ENCODE measurements at regions not wholly inside any gene's neighbourhood (a gene's known extent, or its start where the extent isn't known, plus 50 kb on each side); places are given as distances from the start of the nearest gene placed in this dataset.

DNA sequence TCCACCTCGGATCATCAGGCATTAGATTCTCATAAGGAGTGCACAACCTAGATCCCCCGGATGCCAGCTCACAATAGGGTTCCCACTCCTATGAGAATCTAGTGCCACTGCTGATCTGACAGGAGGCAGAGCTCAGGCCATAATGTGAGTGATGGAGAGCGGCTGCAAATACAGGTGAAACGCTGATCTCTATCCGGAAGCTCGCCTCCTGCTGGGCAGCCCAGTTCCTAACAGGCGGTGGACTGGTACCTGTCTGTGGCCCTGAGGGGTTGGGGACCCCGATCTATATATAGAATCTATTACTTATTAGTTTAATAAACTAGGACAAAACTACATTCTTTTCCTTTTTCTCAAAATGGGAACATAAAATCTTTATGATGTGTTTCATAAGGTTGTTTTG is 741.9 kb downstream of the RFPL4B start:
- DNase-seq (ENCODE audit: low read depth in 2 of 2), result no peak

DNA sequence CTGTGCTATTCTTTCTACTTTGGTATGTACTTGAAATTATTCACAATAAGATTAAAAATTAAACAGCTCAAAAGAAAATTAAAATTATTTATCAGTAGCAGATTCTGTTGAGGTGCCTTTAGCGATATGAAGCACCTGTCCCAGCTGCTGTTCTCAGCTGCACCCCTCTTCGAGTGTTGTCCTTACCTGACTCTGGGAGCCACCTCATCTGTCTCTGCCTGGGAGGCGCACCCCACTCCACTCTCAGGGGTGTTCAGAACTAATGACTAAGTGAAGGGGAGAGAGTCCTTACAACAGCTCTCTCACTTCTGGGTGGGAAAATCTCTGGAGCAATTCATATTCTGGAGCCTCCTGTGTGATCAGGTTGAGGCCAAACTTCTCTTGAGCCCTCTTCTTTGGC is 745.7 kb downstream of the RFPL4B start:
- no peak for DNase-seq (ENCODE audit: low read depth in 2 of 2)

DNA sequence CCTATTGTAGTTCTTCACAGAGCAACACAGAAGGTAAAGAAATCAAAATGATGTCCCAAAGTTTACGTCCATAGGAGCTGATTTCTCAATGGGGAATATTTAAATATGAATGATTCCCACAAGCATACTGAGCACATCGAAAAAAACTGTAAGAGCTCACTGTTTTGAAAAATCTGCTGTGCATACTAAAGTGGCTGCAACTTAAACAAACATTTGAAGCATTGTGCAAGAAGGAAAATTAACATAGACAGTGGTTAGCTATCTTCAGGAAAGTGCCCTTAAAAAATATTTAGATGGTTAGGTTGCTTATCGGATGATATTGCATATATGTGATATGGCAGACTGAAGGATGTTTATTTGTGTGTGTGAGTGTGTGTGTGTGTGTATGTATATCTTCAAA is 747.6 kb downstream of the RFPL4B start:
- DNase-seq (ENCODE audit: low read depth in 2 of 2), result no peak

DNA sequence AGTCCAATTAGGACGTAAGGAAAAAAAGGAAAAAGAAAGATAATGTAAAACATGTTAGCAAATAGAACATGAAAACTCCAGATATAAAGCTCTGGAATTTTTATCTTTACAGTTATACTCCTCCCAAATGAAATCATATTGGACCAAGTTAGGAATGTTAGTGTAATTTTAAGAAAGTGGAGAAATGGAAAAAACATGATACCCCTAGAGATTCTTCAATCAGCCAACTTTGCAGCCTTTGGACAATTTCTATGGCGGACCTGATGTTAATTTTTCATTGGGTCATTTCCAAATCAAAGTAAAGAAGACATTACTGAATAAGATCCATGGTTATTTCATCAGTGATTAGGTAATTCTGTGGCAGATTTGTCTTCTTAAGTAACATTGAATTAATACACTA is 748.7 kb downstream of the RFPL4B start:
- DNase-seq (ENCODE audit: low read depth in 2 of 2), result no peak

DNA sequence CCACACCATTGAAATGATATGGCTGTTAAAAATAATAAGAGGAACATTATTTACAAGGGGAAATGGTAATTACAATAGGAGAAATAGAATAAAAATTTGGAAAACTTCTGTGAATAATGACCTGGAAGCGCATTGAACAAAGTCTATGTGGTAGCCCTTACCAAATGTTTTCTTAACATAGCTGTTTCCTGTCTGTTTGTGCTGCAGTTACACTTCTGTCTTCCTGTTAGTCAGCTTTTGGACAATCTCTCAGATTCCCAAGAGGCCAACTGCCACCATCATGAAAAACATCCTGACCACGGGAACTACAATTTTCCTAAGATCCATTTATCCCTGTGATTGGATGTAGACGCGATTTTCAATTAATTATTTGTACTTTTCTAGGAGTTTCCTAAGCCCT is 754.4 kb upstream of the MARCKS start:
- DNase-seq (ENCODE audit: low read depth in 2 of 2), result no peak

DNA sequence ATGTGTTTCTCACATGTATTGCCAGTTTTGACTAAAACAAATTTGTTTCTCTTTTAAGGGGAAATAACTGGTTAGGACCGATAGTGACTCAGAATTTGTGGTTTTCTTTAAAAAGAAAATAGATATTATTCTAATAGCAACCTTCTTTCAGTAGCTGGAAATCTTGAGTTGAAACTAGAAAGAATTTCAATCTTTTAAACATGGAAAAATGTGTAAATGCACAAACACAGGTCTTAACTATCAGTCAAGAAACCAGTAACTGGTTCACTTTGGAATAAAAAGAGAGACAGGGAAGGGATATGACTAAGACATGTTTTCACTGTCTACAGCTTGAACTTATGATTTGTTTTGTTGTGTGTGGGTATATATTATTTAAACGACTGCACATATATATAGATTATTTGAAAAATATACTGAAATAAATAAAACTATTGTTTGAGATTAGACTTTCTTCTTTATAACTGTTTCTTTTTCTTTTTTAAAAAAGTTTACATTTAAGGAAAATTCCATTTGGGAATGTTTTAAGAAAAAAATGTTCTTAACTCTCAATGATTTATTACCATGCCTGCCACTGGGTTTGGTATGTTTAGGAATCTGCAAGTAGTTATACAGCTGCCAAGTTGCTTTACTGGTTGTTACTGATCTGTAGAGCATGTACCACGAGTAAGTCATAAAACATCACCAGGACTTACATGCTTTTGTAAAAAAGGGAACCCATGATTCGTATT is 753.3 kb upstream of the MARCKS start:
- no peak for DNase-seq (ENCODE audit: low read depth in 2 of 2)

DNA sequence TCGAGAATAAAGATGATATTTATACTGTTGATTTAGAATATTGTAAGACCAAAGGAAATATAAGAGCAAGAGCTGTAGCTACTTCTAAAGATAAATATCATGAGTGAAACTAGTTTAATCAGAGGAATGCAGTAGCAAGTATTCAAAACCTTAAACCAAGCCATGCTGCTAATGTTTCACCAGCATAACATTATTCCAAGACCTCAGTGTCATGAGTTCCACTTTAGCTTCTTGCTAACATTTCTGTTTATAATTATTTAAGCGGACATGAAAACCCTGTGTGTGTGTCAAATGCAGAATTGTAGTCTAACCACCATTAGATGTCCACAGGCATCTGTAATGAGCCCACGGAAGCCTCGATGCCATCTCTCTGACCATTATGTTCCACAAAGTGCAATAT is 752.6 kb upstream of the MARCKS start:
- no peak for DNase-seq (ENCODE audit: low read depth in 2 of 2)

DNA sequence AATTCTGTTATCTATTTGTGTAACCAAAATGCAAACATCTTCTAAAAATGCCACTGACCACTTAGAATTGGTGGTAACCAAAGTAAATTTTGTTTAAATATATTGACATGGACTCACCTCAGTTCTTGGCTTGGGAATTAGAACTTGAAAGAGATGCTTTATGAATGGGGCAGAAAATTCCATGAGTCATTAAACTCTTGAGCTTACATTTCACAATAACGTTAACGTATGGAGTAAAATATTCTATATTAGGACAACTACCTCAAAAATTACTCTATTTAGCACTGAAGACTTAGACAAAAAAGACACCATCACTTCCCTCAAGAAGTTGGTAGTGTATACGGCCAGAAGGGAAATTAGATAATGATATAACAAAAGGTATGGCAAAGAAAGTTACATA is 752.2 kb upstream of the MARCKS start:
- DNase-seq (ENCODE audit: low read depth in 2 of 2), result no peak

DNA sequence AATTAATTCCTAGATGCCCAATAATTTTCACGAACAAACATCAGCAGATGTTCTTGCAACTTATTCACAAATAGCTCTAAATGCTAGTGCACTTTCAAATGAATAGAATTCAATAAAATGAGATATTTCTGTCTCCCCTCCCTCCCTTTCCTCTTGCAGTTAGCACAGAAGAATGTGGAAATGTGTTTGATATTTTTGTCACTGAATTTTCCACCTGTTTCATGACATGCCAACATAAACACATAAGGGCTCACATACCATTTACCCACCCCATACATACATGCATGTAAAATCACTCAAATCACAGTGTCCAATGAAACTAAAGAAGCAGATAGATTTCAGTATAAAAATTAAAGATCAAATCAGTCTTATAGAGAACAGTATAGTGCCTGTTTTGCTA is 746.9 kb upstream of the MARCKS start:
- no peak for DNase-seq (ENCODE audit: low read depth in 2 of 2)

DNA sequence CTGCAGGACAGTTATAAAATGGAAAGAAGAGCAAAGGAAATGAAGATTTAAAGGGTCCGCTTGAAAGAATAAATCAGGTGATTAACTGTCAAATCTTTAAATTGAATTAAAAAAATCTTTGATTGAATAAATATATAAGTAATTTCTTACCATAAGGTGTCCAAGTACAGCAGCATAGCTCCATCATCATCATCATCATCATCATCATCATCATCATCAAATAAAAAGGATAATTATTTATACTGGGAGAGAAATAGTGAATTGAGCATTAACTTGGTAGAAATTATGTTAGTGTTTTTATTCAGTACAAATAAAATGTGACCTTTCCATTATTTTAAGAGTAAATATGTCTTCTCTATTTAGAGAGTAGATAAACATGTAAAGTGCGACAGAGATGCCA is 745.6 kb upstream of the MARCKS start:
- no peak for DNase-seq (ENCODE audit: low read depth in 2 of 2)

DNA sequence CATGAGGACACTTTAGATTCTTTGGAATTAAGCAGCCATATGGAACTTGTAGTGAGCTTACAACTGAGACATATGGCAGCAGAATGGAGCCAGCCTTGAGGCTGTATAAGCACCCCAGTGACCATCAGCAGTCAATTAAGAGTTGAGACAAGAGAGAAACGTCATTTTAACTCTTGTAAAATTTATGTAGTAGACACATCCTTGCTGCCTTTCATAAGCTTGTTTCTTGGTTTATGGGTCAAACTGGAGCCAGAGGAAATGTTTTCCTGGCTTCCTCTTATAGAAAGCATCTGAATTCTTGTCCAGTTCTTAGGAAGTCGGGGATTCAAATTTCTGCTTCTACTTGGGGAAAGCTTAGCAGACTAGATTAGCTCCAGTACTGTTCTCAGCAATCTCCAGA is 745.1 kb upstream of the MARCKS start:
- DNase-seq (ENCODE audit: low read depth in 2 of 2), result no peak

DNA sequence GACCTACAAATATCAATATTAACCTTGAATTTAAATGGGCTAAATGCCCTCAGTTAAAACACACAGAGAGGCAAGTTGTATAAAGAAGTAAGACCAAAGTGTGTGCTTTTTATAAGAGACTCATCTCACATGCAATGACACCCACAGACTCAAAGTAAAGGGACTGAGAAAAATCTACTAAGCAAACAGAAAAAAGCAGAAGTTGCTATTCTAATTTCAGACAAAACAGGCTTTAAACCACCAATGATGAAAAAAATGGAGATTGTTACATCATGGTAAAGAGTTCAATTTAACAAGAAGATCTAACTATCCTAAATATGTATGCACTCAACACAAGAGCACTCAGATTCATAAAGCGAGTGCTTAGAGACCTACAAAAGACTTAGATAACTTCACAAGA is 741.9 kb upstream of the MARCKS start:
- DNase-seq (ENCODE audit: low read depth in 2 of 2), result no peak

DNA sequence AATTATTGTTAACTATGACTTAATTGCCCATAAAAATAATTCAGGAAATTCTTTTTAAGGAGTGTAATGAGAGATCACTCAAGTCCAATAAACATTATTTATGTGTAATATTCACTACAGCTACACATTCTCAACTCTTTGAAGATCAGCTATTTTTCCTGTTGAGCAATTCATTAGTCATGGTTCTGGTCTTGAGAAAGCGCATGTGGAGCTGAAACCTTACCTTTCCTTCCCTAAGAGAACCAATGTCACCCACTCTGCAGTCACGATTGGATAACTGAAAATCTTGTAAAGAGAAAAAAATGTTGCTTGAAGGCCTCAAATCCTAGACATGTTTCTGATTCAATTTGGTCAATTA is 736.9 kb upstream of the MARCKS start:
- DNase-seq (ENCODE audit: low read depth in 2 of 2), result no peak

DNA sequence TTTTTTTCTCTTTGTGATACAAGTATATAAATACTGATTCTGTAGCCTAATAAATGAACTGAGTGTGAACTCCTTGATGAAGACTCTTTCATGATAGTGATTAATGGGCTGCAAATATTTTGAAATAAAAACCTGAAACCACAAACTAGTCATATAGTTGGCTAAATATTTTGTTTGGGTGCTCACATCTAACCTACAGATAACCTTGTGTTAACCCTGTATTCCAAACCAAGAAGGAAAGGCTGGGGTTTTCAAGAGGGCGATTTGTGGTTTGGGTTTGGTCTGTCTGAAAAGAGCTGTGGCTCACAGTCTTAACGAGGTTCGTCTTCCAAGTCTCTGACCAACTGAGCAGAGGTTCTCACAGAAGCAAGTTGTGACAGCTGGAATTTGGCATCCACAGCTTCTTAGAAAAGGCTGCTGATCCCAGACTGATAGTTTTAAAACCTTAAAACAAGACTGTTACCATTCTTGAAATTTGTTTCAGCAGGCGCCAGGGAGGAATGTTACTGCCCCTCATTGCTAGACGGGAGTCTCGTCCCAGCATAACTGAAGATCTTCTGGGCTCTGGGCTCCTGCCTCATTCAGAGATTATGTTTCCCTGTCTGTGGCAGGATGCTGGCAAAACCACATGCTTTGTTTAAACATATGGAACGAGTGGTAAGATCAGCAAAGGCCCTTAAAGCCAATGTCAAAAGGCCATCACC is 736.4 kb upstream of the MARCKS start:
- no peak for DNase-seq (ENCODE audit: low read depth in 2 of 2)

DNA sequence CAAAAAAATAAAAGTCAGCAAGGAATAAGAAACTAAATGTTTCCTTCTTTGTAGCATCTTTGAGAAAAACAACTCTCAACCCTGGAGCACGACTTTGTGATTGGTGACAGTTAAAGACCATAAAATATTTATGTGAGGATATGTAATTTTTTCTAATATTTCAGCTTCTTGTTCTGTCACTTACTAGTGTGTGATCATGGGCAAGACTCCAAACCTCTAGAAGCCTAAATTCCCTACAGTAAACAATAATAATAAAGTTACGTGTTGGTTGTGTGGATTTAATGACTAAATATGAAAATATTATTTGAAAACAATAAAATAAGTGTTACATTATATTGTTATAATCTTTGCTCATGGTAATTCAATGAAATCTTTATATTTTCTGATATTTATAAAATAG is 735.6 kb upstream of the MARCKS start:
- no peak for DNase-seq (ENCODE audit: low read depth in 2 of 2)

DNA sequence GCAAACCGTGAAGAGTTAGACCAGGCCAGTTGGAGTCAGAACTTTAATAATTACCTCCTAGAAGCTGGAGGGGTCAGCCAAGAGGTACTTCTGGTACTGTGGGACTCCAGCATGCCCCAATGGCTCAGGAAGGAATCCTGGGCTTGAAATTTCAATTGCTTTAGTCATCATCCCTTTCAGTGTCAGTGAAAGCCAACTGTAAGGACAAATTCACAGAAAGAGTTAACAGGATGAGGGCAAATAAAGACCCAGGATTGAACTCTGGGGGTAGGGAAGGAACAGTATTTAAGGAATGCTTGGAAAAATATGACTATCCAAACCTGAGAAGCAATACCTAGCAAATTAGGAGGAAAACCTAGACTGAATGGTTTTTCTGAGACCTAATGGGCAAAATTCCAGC is 735.1 kb upstream of the MARCKS start:
- no peak for DNase-seq (ENCODE audit: low read depth in 2 of 2)

DNA sequence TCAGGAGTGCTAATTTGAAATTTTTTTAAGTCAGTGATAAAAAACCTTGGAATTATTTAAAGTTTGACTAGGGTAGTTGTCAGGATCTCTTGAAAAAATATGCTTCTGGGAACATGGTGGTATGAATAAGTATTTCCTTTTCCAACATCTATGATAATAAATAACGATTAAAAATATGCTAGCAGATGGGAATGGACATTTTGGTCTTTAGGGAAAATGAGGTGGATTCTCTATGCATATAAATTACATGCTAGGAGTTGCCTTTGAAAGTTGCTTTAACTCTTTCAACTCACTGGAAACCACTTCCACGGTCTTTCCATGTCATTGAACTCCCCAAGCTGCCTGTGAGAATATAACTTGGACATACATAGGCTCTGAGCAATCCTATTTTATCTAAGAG is 731.5 kb upstream of the MARCKS start:
- DNase-seq (ENCODE audit: low read depth in 2 of 2), result no peak

DNA sequence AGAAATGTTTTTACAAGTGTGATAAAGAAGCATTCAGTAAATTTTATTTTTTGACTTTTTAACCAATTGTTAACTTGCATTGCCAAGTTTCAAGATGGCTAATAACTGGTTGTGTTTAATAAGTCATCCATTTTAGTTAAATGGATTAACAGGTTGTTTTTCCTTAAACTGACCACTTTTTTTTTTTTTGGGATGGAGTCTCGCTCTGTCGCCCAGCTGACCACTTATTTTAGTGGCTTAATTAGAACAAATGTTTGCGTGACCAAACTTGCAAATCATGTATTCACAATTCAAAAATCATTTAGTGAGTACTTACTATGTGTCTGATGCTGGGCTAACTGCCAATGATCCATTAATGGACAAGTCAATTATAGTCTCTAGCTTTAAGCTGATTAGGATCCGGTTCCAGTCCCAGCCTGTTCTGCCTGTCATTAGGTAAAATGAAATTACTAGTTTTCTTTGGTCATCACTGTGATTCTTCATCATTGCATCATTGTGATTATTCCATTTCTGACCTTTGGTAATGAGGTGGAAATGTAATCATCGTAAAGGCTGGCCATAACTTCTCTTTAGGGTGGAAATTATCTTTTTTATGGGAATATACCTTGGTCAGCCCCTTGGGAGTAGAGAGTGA is 729.2 kb upstream of the MARCKS start:
- DNase-seq (ENCODE audit: low read depth in 2 of 2), result no peak

DNA sequence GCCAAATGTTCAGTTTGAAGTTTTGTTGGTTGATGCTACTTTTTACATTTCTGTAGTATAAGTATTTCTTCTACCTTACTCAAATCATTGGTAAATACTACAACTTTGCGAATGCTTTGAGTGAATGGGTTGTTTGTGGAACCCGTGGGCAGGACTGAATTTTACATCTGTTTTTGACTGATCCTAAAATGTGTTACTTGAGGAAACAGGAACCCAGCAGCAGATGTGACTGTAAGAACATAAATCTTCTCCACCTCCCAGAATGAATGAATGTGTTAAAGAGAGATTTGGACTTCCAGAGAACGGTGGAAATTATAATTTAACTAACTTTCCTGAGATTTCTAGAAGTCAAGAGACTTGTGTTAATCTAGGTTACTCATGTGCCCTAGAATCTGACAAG is 728.5 kb upstream of the MARCKS start:
- DNase-seq (ENCODE audit: low read depth in 2 of 2), result no peak

DNA sequence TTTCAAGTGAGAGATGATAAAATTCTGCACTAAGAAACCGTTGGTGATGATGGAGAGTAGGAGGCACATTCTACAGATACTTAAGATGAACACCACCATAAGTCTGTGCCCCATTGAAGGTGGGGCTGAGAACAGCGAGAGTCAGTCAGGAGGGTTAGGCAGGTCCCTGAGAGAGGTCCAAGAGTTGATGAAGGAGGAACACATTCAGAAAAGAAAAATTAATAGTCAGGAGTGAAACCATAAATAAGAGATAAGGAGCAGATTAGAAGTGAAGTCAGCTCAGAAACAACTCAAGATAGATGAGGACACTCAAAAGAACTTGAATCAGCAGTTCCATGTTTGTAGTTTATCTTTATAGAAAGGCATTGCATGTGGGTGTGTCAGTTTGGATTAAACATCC is 727.2 kb upstream of the MARCKS start:
- DNase-seq (ENCODE audit: low read depth in 2 of 2), result no peak

DNA sequence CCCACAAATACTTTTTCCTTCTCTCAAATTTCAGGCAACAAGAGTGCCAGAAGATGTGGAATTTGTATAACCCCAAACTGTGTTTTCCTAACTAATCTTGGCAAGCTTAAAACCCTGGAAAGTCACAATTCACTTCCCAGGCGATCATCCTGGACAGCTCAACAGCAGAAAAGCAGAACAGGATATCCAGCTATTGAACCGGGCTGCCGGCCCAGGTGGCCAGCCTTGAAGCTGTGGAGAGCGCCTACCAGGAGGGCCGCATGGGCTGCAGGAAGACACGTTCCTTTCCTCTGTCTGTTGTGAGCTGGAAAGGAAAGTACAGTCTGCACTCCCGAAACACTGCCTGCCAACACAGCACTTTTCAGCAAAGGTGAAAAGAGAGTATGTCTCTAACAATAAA is 719.7 kb upstream of the MARCKS start:
- DNase-seq (ENCODE audit: low read depth in 2 of 2), result no peak

DNA sequence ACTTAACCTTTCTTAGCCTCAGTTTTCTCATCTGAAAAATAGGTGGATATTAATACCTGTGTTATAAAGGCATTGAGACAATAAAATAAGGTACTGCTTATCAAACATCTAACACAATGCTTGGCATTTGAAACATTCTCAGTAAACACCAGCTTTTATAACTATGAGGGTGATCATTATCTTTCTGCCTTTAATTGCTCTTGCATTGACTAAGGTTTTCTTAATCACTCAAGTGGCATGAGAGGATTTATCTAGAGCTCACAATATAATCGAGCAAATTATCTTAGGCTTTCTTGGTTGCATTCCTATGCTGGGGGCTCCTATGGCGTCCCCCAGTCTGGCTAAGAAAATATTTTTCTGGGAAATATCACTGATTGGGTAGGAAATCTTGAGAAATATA is 716.4 kb upstream of the MARCKS start:
- no peak for DNase-seq (ENCODE audit: low read depth in 2 of 2)

DNA sequence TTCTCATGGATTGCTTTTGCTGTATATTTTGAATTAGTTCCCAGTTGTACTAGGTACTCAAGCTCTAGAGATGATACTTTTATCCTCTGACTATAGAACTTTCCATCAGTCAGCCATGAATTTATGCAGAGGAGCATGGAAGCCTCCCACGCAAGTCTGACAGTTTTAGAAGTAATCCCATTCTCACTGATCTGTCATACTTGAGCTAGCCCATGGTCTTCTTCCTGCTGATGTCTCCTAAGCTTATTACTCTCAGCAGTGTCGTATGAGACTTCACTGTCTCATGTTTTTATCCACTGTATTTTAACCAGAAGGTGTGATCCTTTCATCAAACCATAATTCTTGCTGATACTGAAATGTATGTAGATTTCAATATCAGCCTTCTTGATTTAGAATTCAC is 715.2 kb upstream of the MARCKS start:
- DNase-seq (ENCODE audit: low read depth in 2 of 2), result no peak
